ENCODE measurements at regions not wholly inside any gene's neighbourhood (a gene's known extent, or its start where the extent isn't known, plus 50 kb on each side); places are given as distances from the start of the nearest gene placed in this dataset.

GRCh38 chr6:11644601-11645000 lies 107.1 kb downstream of the TMEM170B start:
- TF ChIP-seq EZH2phosphoT487 (IDR thresholded peaks at IDR 0.05; ENCODE audit: low read depth, severe bottlenecking, unreplicated experiment) (no peak), CTCF (IDR thresholded peaks at IDR 0.05; ENCODE audit: poor library complexity) (no peak)
